Kidney (tissue), 13 donors: ENCODE measurements at regions not wholly inside any gene's neighbourhood (a gene's known extent, or its start where the extent isn't known, plus 50 kb on each side); places are given as distances from the start of the nearest gene placed in this dataset.

ENCODE experiments used
- DNase-seq, 5 donors: peaks; one replicate each; pipeline ENCODE4 v3.0.0-alpha.2; 2013 to 2020
- FAIRE-seq: peaks from 2 replicates; lab custom pipeline; 2012; peaks lifted over from hg19 to GRCh38; lab: Jason Lieb, UNC
- H3K27ac ChIP-seq, 2 donors: one replicate each; pipeline ENCODE4 v1.7.0; 2013; ENCODE audit warnings: low read depth in 2 of 2, low read length in 2 of 2, inconsistent platforms in 1 of 2
- H3K27me3 ChIP-seq: one replicate; pipeline ENCODE4 v1.7.1; 2013; ENCODE audit warnings: low read length, inconsistent platforms; ENCODE audit not compliant: control insufficient read depth, insufficient read depth
- H3K36me3 ChIP-seq, 3 donors: one replicate each; pipeline versions ENCODE4 v1.7.0 to v1.7.1; 2013; ENCODE audit warnings: low read length in 3 of 3, control low read depth in 1 of 3, inconsistent platforms in 1 of 3; ENCODE audit not compliant: insufficient read depth in 3 of 3, control insufficient read depth in 2 of 3
- H3K4me1 ChIP-seq, 3 donors: one replicate each; pipeline versions ENCODE4 v1.7.0 to v1.7.1; 2013; ENCODE audit warnings: low read length in 3 of 3, inconsistent platforms in 1 of 3, low read depth in 1 of 3; ENCODE audit not compliant: control insufficient read depth in 2 of 3, insufficient read depth in 2 of 3
- H3K4me3 ChIP-seq, 3 donors: one replicate each; pipeline versions ENCODE4 v1.7.0 to v1.8.1; 2013; ENCODE audit warnings: low read length in 3 of 3, control low read depth in 1 of 3, inconsistent platforms in 1 of 3
- H3K9ac ChIP-seq, 3 donors: one replicate each; pipeline versions ENCODE4 v1.7.0 to v1.7.1; 2013; ENCODE audit warnings: low read length in 3 of 3, control low read depth in 1 of 3, inconsistent platforms in 1 of 3
- H3K9me3 ChIP-seq, 3 donors: one replicate each; pipeline versions ENCODE4 v1.7.0 to v1.7.1; 2013; ENCODE audit warnings: low read length in 3 of 3, control low read depth in 1 of 3, inconsistent platforms in 1 of 3; ENCODE audit not compliant: control insufficient read depth in 2 of 3, insufficient read depth in 1 of 3
- CTCF ChIP-seq: IDR thresholded peaks from 3 replicates; pipeline ENCODE4 v1.5.1; 2012; ENCODE audit warnings: mild to moderate bottlenecking, moderate library complexity, borderline replicate concordance; ENCODE audit not compliant: insufficient read depth; ENCODE audit errors: extremely low read depth
- intact Hi-C: fragments of 100-400 bp; cut with DNase I; formaldehyde crosslinking; loops from one replicate; pipeline ENCODE4 v1.11.1; 2022
- donor health status: control.
- donor health status: control.
- donor health status: control.
- donor health status: control.
- donor health status: control.
- donor health status: DM: yes; HTN: yes; CAD: no.
- donor health status: Normal renal cell carcinoma (clear cell type).

GRCh38 chr12:29929295-29929694 lies 145.6 kb upstream of the TMTC1 start:
- no peak overlapping the region for H3K4me3 ChIP-seq
- TF ChIP-seq CTCF: no peak
- FAIRE-seq (no peak), DNase-seq (no peak)
- no peak overlapping the region for H3K9ac ChIP-seq
- intact Hi-C loops: no loop called here
- no peaks in the 10 kb centered on the region for H3K27me3 ChIP-seq
- H3K27ac ChIP-seq: no peak overlapping the region
- no peaks in the 10 kb centered on the region for H3K36me3 ChIP-seq
- no peaks in the 10 kb centered on the region for H3K4me1 ChIP-seq
- H3K9me3 ChIP-seq: no peaks in the 10 kb centered on the region

- no peak overlapping the region for H3K4me3 ChIP-seq
- no peaks in the 10 kb centered on the region for H3K9me3 ChIP-seq
- H3K9ac ChIP-seq: no peak overlapping the region
- no peak for DNase-seq
- no peaks in the 10 kb centered on the region for H3K4me1 ChIP-seq
- H3K27me3 ChIP-seq: no peaks in the 10 kb centered on the region
- no peak overlapping the region for H3K27ac ChIP-seq
- intact Hi-C loops: no loop called here
- H3K36me3 ChIP-seq: no peaks in the 10 kb centered on the region
- FAIRE-seq: no peak
- TF ChIP-seq CTCF: no peak
Measured at GRCh38 chr12:29921307-29921706, 137.6 kb upstream of the TMTC1 start.

GRCh38 chr12:29908157-29908556 lies 124.4 kb upstream of the TMTC1 start:
- Histone ChIP-seq H3K4me3 (no peak overlapping the region), H3K27ac (no peak overlapping the region), H3K36me3 (no peaks in the 10 kb centered on the region), H3K9me3 (no peaks in the 10 kb centered on the region), H3K4me1 (no peaks in the 10 kb centered on the region), H3K9ac (no peak overlapping the region), H3K27me3 (no peaks in the 10 kb centered on the region)
- intact Hi-C loops: no loop called here
- DNase-seq: no peak
- no peak for TF ChIP-seq CTCF
- FAIRE-seq: no peak

GRCh38 chr12:29907461-29907860 lies 123.7 kb upstream of the TMTC1 start:
- no peak for DNase-seq
- no peak overlapping the region for H3K9ac ChIP-seq
- no peak for FAIRE-seq
- no peaks in the 10 kb centered on the region for H3K27me3 ChIP-seq
- TF ChIP-seq CTCF: no peak
- no peaks in the 10 kb centered on the region for H3K36me3 ChIP-seq
- no peak overlapping the region for H3K27ac ChIP-seq
- H3K9me3 ChIP-seq: no peaks in the 10 kb centered on the region
- no peaks in the 10 kb centered on the region for H3K4me1 ChIP-seq
- H3K4me3 ChIP-seq: no peak overlapping the region
- intact Hi-C loops: no loop called here
